ENCODE measurements at regions not wholly inside any gene's neighbourhood (a gene's known extent, or its start where the extent isn't known, plus 50 kb on each side); places are given as distances from the start of the nearest gene placed in this dataset.

DNA sequence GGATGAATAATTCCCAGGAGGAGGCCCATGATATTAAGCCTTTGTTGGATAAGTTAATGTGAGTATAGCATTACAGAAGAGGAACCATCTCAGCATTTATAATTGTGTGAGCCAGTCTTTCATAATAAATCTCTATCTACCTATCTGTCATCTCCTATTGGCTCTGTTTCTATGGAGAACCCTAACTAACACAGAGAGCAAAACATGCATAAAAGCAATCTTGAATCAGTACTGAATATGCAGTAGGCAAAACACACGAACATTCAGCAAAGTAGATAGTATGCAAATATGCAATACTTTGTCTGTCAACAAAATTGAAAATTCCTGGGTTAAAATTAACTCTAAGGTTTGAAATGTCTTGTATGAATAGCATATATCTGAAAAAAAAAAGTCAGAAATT, 966.3 kb downstream of the DIAPH3 start:
- TF ChIP-seq, protein P1, sequence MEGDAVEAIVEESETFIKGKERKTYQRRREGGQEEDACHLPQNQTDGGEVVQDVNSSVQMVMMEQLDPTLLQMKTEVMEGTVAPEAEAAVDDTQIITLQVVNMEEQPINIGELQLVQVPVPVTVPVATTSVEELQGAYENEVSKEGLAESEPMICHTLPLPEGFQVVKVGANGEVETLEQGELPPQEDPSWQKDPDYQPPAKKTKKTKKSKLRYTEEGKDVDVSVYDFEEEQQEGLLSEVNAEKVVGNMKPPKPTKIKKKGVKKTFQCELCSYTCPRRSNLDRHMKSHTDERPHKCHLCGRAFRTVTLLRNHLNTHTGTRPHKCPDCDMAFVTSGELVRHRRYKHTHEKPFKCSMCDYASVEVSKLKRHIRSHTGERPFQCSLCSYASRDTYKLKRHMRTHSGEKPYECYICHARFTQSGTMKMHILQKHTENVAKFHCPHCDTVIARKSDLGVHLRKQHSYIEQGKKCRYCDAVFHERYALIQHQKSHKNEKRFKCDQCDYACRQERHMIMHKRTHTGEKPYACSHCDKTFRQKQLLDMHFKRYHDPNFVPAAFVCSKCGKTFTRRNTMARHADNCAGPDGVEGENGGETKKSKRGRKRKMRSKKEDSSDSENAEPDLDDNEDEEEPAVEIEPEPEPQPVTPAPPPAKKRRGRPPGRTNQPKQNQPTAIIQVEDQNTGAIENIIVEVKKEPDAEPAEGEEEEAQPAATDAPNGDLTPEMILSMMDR (IDR thresholded peaks at IDR 0.05) = no peak
- no peak for TF ChIP-seq POLR2A (IDR thresholded peaks at IDR 0.05; ENCODE audit: low read depth)
